Thyroid gland (tissue), 4 donors: ENCODE measurements at regions not wholly inside any gene's neighbourhood (a gene's known extent, or its start where the extent isn't known, plus 50 kb on each side); places are given as distances from the start of the nearest gene placed in this dataset.

Source experiments
- POLR2A ChIP-seq, 2 donors: fragments of 450-650 bp; IDR thresholded peaks; one replicate each; pipeline ENCODE4 v1.6.1; 2017; ENCODE audit warnings: antibody characterized with exemption in 2 of 2, mild to moderate bottlenecking in 2 of 2, moderate library complexity in 1 of 2
- TF ChIP-seq, protein P1 (sequence below), 6 experiments: fragments of 200-600 bp in 3 of 6; fragments of 450-650 bp in 3 of 6; sonication (generic) in 3 of 6; IDR thresholded peaks; one replicate each; pipeline ENCODE4 v1.5.1; 2016 to 2019; ENCODE audit warnings: antibody characterized with exemption in 6 of 6, mild to moderate bottlenecking in 2 of 6, inconsistent platforms in 1 of 6, moderate library complexity in 1 of 6

DNA sequence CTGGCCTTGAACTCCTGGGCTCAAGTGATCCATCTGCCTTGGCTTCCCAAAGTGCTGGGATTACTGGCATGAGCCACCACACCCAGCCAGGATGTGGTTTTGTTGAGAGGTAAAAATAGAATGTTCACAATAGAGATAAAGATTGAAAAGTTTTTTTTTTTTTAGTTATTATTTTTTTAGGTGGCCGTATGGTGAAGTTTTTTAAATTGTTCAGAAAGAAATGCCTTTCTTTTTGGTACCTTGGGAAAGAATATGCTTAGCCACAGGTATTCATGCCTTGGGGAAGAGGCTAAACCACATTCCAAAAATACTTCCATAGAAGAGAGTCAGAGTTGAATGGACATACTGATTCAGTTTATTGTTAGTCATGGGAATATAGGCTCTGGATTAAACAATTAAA lies 143.4 kb downstream of the C11orf91 start:
- TF ChIP-seq, protein P1, sequence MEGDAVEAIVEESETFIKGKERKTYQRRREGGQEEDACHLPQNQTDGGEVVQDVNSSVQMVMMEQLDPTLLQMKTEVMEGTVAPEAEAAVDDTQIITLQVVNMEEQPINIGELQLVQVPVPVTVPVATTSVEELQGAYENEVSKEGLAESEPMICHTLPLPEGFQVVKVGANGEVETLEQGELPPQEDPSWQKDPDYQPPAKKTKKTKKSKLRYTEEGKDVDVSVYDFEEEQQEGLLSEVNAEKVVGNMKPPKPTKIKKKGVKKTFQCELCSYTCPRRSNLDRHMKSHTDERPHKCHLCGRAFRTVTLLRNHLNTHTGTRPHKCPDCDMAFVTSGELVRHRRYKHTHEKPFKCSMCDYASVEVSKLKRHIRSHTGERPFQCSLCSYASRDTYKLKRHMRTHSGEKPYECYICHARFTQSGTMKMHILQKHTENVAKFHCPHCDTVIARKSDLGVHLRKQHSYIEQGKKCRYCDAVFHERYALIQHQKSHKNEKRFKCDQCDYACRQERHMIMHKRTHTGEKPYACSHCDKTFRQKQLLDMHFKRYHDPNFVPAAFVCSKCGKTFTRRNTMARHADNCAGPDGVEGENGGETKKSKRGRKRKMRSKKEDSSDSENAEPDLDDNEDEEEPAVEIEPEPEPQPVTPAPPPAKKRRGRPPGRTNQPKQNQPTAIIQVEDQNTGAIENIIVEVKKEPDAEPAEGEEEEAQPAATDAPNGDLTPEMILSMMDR (IDR thresholded peaks at IDR 0.05): no peak
- TF ChIP-seq POLR2A (IDR thresholded peaks at IDR 0.05): no peak
